NCI-H2196 (cell line): ENCODE measurements at regions not wholly inside any gene's neighbourhood (a gene's known extent, or its start where the extent isn't known, plus 50 kb on each side); places are given as distances from the start of the nearest gene placed in this dataset.
A peak's percentile ranks its signal among the peaks of the same experiment; 100 is the strongest.
"Not testable (repeated sequence)": the region's sequence is repeated elsewhere in the genome, so short reads cannot be mapped to it uniquely, and the experiment has no call there.

Experiments
- DNase-seq: peaks from one replicate; lab custom pipeline; 2025; ENCODE audit not compliant: unreplicated experiment; lab: John Stamatoyannopoulos, UW

GRCh38 chrX:1767026-1767425, 152.2 kb downstream of the ASMT start:
- DNase-seq = peak; percentile 17

- DNase-seq = no peak
Measured at GRCh38 chrX:1778817-1779216, 164.0 kb downstream of the ASMT start.

DNA sequence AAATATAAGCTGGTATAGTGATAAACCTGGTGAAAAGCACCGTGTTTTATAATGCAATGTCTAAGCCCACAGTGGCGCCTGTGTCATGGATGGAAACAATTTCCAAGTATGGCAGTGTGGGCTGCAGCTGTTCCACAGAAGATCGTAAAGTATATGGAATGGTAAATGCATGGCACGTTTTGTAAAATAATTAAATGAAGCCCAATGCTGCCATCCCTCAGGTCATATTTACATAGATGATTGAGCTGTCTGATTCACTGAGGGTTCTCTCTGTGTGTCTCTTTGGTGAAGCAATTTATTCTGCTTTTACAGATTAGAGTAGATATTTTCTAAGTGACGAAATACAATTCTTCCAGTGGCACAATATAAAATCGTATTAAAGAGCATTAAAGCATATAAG, 164.8 kb downstream of the ASMT start:
- DNase-seq = no peak

DNA sequence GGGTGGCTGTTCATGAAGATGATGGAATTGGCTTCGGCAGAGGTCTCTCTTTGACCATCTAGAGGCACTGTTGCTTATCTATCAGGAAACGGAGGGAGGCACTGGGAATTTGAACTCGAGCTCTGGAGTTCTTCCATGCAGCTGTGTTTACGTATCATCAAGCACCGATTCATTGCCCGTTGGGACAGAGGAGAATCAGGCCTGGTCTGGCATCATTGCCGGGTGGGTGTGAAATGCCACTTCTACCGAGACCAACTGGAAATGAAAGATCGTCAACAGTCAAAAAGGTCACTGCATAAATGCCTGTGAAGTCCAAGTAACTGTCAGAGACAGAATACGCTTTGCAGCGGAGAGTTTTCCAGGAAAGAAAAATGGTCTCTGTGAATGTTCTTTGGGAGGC, 166.9 kb downstream of the ASMT start:
- DNase-seq = no peak

GRCh38 chrX:1784773-1785172, 169.9 kb downstream of the ASMT start:
- DNase-seq = no peak

- DNase-seq = no peak
Measured at GRCh38 chrX:1788300-1788911, 173.5 kb downstream of the ASMT start.

- DNase-seq = no peak
Measured at GRCh38 chrX:1792636-1793035, 177.8 kb downstream of the ASMT start.

DNA sequence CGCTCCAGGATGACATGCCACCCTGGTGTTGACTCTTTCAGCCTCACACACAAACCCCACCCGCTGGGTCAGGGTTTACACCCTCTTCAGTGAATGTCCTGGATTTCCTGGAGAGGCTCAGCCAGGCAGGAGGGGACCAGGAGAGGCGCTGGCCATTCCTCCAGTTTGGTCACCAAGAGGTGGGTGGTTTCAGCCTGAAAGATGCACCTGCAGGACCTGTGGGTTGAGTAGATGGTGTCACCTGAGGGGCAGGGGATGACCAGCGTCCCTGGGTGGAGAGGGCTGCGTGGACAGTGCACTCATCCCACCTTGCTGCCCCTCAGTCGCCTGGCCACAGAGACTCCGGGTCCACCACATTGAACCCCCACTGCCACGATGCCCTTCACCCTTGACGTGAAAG, 179.7 kb downstream of the ASMT start:
- no peak for DNase-seq

DNA sequence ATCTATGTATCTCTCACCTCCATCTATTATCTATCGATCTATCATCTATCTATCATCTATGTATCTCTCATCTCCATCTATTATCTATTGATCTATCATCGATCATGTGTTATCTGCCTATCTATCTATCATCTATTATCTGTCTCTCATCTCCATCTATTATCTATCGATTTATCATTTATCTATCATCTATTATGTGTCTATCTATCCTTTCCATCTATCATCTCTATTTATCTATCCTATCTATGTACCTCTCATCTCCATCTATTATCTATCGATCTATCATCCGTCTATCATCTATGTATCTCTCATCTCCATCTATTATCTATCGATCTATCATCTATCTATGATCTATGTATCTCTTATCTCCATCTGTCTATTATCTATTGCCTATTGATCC, 188.1 kb downstream of the ASMT start:
- no peak for DNase-seq

DNA sequence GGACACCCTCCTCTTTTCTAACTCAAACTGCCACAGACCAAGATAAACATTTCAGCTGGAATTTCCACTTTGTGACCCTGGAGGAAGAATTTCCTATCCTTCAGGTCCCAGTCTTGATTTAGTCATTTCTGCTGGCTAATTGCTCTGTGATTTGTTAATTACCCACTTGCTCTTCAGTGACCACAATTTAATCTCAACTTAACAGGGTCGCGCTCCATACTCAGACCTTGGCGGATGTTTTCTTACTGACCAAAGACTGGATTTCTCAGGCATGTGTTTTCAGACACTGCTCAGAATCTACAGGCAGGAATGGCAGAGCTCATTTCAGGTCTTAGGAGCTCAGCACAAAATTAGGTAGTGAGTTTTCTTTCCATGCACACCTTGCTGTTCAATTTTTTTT, 188.9 kb downstream of the ASMT start:
- no peak for DNase-seq

DNA sequence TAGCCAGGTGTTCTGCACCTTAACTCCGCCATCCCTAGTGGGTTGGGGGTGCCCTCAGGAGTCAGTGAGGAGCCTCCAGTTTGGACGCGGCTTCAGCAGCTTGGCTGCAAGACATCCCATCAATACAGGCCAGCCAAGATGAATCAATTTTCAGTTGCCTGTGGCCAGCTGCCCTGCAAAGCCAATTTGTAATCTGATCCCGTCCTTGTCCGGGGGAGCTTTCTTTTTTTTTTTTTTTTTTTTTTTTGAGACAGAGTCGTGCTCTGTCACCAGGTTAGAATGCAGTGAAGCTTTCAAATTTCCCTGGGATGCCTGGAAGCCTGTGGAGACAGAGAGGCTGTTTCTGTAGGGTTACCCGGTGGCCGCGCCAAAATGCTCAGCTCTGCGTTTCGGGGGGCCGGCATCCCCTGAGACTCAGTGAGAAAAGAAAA, 192.5 kb downstream of the ASMT start:
- peak; percentile 38 for DNase-seq

DNA sequence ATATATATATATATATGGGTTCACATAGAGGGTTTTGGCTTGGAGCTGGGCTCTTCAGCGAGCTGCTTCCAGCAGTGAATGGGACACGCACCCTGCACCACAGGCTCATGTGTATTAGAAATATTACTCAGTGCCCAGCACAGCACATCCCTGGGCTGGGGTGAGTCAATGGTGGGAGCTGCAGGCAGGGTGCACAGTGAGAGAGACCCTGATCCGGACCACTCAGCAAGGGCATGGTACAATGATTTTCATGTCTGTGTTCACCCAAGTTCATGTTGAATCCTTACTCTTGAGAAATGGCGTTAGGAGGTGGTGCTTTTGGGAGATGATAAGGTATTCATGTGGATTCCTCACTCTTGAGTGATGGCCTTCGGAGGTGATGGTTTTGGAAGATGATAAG, 194.7 kb downstream of the ASMT start:
- no peak for DNase-seq

GRCh38 chrX:1813809-1814208, 198.9 kb downstream of the ASMT start:
- DNase-seq = no peak

GRCh38 chrX:1815456-1816175, 200.8 kb downstream of the ASMT start:
- no peak for DNase-seq

DNA sequence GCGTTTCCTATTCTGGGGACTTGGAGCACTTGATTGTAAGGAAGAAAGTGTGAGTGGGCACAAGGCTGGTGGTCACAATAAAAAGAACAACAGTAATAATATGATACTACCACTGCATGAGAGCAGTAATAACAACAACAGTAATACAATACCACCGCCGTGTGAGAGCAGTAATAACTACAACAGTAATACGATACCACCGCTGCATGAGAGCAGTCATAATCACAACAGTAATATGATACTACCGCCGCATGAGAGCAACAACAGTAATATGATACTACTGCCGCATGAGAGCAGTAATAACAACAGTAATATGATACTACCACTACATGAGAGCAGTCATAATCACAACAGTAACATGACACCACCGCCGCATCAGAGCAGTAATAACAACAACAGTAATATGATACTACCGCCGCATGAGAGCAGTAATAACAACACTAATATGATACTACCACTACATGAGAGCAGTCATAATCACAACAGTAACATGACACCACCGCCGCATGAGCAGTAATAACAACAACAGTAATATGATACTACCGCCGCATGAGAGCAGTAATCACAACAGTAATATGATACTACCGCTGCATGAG, 201.6 kb downstream of the ASMT start:
- not testable (repeated sequence) for DNase-seq

DNA sequence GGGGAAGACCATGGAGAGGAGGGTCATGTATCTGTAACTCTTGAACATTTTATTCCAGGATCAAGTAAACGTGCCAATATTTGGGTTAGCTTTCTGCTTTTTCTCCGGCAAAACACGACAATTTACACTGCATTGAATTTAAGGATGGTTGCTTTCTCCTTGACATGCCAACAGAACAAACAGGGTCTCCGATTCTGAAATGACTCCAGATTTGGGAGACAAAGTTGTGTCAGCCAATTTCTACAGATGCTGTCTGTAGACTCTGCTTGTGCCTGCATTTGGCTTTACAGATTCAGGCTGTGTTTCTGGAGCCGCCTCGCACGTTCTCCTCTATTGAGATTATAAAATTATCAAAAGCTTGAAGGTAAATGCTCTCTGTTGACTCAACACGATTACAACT, 207.0 kb downstream of the ASMT start:
- DNase-seq = no peak

GRCh38 chrX:1824855-1825254, 210.0 kb downstream of the ASMT start:
- no peak for DNase-seq

GRCh38 chrX:1833656-1834360, 218.9 kb downstream of the ASMT start:
- DNase-seq = no peak

- DNase-seq = no peak
Measured at GRCh38 chrX:1835056-1835455, 220.2 kb downstream of the ASMT start.

- DNase-seq = no peak
Measured at GRCh38 chrX:1836683-1837082, 221.8 kb downstream of the ASMT start.

DNA sequence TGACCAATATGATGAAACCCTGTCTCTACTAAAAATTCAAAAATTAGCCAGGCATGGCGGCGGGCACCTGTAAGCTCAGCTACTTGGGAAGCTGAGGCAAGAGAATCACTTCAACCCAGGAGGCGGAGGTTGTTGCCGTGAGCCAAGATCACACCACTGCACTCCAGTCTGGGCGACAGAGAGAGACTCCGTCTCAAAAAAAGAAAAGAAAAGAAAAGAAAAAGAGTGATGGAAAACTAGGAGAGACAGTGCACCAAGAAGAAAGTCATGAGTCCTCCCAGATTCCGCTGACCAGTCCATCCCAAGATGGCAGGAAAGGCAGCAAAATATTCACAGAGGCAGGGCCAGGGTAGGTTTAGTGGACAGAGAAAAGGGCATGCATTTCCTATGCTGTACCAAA, 226.9 kb downstream of the ASMT start:
- DNase-seq = no peak

GRCh38 chrX:1847000-1847399, 232.1 kb downstream of the ASMT start:
- not testable (repeated sequence) for DNase-seq
